SK-N-SH treated with all-trans-retinoic acid at 6 μM for 48 hours (cell line): ENCODE measurements at regions not wholly inside any gene's neighbourhood (a gene's known extent, or its start where the extent isn't known, plus 50 kb on each side); places are given as distances from the start of the nearest gene placed in this dataset.
"Not testable (repeated sequence)": the region's sequence is repeated elsewhere in the genome, so short reads cannot be mapped to it uniquely, and the experiment has no call there.

Experiments
- ATAC-seq: fragments of 200-7000 bp; cut with Tn5 transposase; 3 replicates; pipeline ENCODE4 v1.9.1; 2020; ENCODE audit warnings: mild to moderate bottlenecking, moderate library complexity
- ARNTL ChIP-seq: fragments of 450-650 bp; formaldehyde crosslinking; IDR thresholded peaks from 2 replicates; pipeline ENCODE4 v1.5.0; 2020; ENCODE audit warnings: low read depth, mild to moderate bottlenecking, moderate library complexity, borderline replicate concordance
- BACH2 ChIP-seq: fragments of 250-450 bp; sonication (Bioruptor Pico); IDR thresholded peaks from 2 replicates; pipeline ENCODE4 v1.9.0; 2021; ENCODE audit warnings: mild to moderate bottlenecking, borderline replicate concordance
- CSDC2 ChIP-seq: fragments of 250-450 bp; sonication (Bioruptor Pico); IDR thresholded peaks from 2 replicates; pipeline ENCODE4 v1.5.0; 2020; ENCODE audit warnings: mild to moderate bottlenecking, moderate library complexity
- ESRRG ChIP-seq: fragments of 250-450 bp; sonication (Bioruptor Pico); IDR thresholded peaks from 2 replicates; pipeline ENCODE4 v1.6.1; 2021; ENCODE audit warnings: mild to moderate bottlenecking
- GLIS3 ChIP-seq: fragments of 250-450 bp; sonication (Bioruptor Pico); IDR thresholded peaks from 2 replicates; pipeline ENCODE4 v1.5.0; 2020; ENCODE audit warnings: mild to moderate bottlenecking, moderate library complexity
- ISL1 ChIP-seq: fragments of 250-450 bp; sonication (Bioruptor Pico); IDR thresholded peaks from 2 replicates; pipeline ENCODE4 v2.1.2; 2022; ENCODE audit warnings: mild to moderate bottlenecking, moderate library complexity
- OSR1 ChIP-seq: fragments of 250-450 bp; sonication (Bioruptor Pico); IDR thresholded peaks from 2 replicates; pipeline ENCODE4 v1.8.0; 2022; ENCODE audit warnings: moderate library complexity, mild to moderate bottlenecking, inconsistent platforms
- RARB ChIP-seq: fragments of 250-450 bp; sonication (Bioruptor Pico); IDR thresholded peaks from 2 replicates; pipeline ENCODE4 v1.8.0; 2021; ENCODE audit warnings: mild to moderate bottlenecking, moderate library complexity
- SNAI2 ChIP-seq: fragments of 250-450 bp; sonication (Bioruptor Pico); IDR thresholded peaks from 2 replicates; pipeline ENCODE4 v1.5.0; 2020; ENCODE audit warnings: mild to moderate bottlenecking, moderate library complexity
- TOX ChIP-seq: fragments of 250-450 bp; sonication (Bioruptor Pico); IDR thresholded peaks from 2 replicates; pipeline ENCODE4 v1.8.0; 2021; ENCODE audit warnings: mild to moderate bottlenecking, moderate library complexity, borderline replicate concordance
- ZC3H10 ChIP-seq: fragments of 250-450 bp; sonication (Bioruptor Pico); IDR thresholded peaks from 2 replicates; pipeline ENCODE4 v1.5.1; 2021; ENCODE audit warnings: mild to moderate bottlenecking, moderate library complexity
- ZFP3 ChIP-seq: fragments of 250-450 bp; sonication (Bioruptor Pico); IDR thresholded peaks from 2 replicates; pipeline ENCODE4 v1.5.0; 2020; ENCODE audit warnings: mild to moderate bottlenecking, moderate library complexity
- ZFP30 ChIP-seq: fragments of 450-650 bp; formaldehyde crosslinking; IDR thresholded peaks from 2 replicates; pipeline ENCODE4 v1.5.0; 2022; ENCODE audit warnings: mild to moderate bottlenecking, moderate library complexity
- ZNF70 ChIP-seq: fragments of 450-650 bp; formaldehyde crosslinking; IDR thresholded peaks from 2 replicates; pipeline ENCODE4 v1.5.0; 2020; ENCODE audit warnings: mild to moderate bottlenecking, moderate library complexity
- ZNF8 ChIP-seq: fragments of 450-650 bp; formaldehyde crosslinking; IDR thresholded peaks from 2 replicates; pipeline ENCODE4 v1.5.0; 2020; ENCODE audit warnings: mild to moderate bottlenecking, moderate library complexity
- TF ChIP-seq, protein P1 (sequence below): fragments of 250-450 bp; sonication (Bioruptor Pico); IDR thresholded peaks from 2 replicates; pipeline ENCODE4 v1.8.0; 2021; ENCODE audit warnings: low read depth, mild to moderate bottlenecking, moderate library complexity, borderline replicate concordance
- TF ChIP-seq, protein P2 (sequence below): fragments of 250-450 bp; sonication (Bioruptor Pico); IDR thresholded peaks from 2 replicates; pipeline ENCODE4 v1.5.1; 2020; ENCODE audit warnings: low read depth, mild to moderate bottlenecking, moderate library complexity

DNA sequence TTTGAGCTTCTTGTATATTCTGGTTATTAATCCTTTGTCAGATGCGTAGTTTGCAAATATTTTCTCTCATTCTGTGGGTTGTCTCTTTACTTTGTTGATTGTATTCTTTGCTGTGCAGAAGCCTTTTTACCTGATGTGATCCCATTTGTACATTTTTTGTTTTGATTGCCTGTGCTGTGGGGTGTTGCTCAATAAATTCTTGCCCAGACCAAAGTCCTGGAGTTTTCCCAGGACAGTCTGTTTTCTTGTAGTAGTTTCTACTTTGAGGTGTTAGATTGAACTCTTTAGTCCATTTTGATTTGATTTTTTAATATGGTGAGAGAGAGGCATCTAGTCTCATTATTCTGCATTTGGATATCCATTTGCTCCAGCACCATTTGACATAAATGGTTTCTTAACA, 588.7 kb upstream of the MBL2 start (continued):
- TF ChIP-seq, protein P1, sequence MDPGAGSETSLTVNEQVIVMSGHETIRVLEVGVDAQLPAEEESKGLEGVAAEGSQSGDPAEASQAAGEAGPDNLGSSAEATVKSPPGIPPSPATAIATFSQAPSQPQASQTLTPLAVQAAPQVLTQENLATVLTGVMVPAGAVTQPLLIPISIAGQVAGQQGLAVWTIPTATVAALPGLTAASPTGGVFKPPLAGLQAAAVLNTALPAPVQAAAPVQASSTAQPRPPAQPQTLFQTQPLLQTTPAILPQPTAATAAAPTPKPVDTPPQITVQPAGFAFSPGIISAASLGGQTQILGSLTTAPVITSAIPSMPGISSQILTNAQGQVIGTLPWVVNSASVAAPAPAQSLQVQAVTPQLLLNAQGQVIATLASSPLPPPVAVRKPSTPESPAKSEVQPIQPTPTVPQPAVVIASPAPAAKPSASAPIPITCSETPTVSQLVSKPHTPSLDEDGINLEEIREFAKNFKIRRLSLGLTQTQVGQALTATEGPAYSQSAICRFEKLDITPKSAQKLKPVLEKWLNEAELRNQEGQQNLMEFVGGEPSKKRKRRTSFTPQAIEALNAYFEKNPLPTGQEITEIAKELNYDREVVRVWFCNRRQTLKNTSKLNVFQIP (CRISPR knock-in tag): no peak
- no peak for TF ChIP-seq SNAI2 (CRISPR knock-in tag)

DNA sequence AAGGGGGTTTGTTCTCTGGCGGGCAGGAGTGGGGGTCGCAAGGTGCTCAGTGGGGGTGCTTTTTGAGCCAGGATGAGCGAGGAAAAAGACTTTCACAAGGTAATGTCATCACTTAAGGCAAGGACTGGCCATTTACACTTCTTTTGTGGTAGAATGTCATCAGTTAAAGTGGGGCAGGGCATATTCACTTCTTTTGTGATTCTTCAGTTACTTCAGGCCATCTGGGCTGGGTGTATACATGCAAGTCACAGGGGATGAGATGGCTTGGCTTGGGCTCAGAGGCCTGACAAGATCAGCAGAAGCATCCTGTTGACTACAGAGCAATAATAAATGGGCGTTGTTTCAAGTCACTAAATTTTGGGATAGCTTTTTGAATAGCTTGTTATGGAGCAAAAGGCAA, 586.4 kb upstream of the MBL2 start:
- not testable (repeated sequence) for ATAC-seq

- TF ChIP-seq ZFP3 (CRISPR knock-in tag): no peak
- no peak for TF ChIP-seq TOX (CRISPR knock-in tag)
- no peak for TF ChIP-seq ZFP30
- no peak for TF ChIP-seq RARB (CRISPR knock-in tag)
- TF ChIP-seq BACH2 (CRISPR knock-in tag): no peak
- TF ChIP-seq, protein P1 (CRISPR knock-in tag): no peak
- TF ChIP-seq GLIS3 (CRISPR knock-in tag): no peak
- no peak for TF ChIP-seq ZC3H10
- TF ChIP-seq CSDC2 (CRISPR knock-in tag): no peak
- TF ChIP-seq, protein P2, sequence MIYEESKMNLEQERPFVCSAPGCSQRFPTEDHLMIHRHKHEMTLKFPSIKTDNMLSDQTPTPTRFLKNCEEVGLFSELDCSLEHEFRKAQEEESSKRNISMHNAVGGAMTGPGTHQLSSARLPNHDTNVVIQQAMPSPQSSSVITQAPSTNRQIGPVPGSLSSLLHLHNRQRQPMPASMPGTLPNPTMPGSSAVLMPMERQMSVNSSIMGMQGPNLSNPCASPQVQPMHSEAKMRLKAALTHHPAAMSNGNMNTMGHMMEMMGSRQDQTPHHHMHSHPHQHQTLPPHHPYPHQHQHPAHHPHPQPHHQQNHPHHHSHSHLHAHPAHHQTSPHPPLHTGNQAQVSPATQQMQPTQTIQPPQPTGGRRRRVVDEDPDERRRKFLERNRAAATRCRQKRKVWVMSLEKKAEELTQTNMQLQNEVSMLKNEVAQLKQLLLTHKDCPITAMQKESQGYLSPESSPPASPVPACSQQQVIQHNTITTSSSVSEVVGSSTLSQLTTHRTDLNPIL: no peak
- TF ChIP-seq ZNF70 (CRISPR knock-in tag): no peak
- TF ChIP-seq ESRRG (CRISPR knock-in tag): no peak
- ATAC-seq: no peak
Observed at GRCh38 chr10:53358536-53358935, 586.0 kb upstream of the MBL2 start.

DNA sequence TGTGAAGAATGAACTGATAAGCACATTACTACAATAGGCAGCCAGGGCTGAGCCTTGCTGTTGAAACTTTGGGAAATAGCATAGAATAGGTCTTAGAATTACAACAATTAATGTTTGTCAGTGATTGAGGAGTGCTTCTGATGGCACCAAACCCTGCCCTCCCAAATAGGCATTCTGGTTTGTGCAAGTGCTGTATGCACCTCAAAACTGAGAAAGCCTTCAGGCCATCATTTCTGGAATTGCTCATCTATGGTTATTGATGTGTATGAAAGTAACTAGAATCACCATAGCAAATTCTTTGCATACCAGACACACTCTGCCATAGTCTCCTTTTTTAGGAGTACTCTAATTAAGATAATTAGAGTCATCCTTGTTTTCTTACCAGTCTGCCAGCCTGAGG, 585.0 kb upstream of the MBL2 start:
- TF ChIP-seq ISL1 (CRISPR knock-in tag): peak; percentile 37; the same call in 1 of the 2 replicates
- TF ChIP-seq, protein P2: peak; percentile 16; the same call in 1 of the 2 replicates
- TF ChIP-seq ARNTL: no peak
- no peak for ATAC-seq

GRCh38 chr10:53356616-53357349, 584.2 kb upstream of the MBL2 start:
- TF ChIP-seq ZNF8 (CRISPR knock-in tag): 0 out of 2 replicates have a peak, but pooled peaks have one; percentile 18
- no peak for TF ChIP-seq OSR1 (CRISPR knock-in tag)
- TF ChIP-seq, protein P1 (CRISPR knock-in tag): no peak
- TF ChIP-seq, all 23 proteins: peak for 1
- ATAC-seq: no peak

- not testable (repeated sequence) for ATAC-seq
Observed at GRCh38 chr10:53342531-53342930, 569.9 kb upstream of the MBL2 start.

DNA sequence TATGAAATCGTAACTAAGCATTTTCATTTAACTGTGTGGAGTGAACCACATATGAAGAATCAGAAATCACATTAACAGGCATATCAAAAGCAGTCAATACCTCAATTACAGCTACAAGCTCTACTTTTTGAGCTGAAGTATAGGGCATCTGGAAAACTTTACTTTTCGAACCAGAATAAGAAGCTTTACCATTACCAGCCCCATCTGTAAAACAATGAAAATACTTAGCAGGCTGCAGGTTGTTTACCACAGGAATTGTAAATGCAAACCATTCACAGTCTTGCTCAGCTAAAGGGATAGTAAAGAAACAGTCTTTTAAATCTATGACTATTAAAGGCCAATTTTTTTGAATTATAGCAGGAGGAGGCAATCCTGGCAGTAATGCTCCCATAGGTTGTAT, 565.6 kb upstream of the MBL2 start:
- not testable (repeated sequence) for ATAC-seq

- ATAC-seq: not testable (repeated sequence)
Observed at GRCh38 chr10:53335803-53336422, 563.3 kb upstream of the MBL2 start.
